Forelimb muscle (tissue), 1 donor: ENCODE measurements at regions not wholly inside any gene's neighbourhood (a gene's known extent, or its start where the extent isn't known, plus 50 kb on each side); places are given as distances from the start of the nearest gene placed in this dataset.

Source experiments
- DNase-seq: peaks from one replicate; pipeline ENCODE4 v3.0.0-alpha.2; 2013; ENCODE audit warnings: low read depth

DNA sequence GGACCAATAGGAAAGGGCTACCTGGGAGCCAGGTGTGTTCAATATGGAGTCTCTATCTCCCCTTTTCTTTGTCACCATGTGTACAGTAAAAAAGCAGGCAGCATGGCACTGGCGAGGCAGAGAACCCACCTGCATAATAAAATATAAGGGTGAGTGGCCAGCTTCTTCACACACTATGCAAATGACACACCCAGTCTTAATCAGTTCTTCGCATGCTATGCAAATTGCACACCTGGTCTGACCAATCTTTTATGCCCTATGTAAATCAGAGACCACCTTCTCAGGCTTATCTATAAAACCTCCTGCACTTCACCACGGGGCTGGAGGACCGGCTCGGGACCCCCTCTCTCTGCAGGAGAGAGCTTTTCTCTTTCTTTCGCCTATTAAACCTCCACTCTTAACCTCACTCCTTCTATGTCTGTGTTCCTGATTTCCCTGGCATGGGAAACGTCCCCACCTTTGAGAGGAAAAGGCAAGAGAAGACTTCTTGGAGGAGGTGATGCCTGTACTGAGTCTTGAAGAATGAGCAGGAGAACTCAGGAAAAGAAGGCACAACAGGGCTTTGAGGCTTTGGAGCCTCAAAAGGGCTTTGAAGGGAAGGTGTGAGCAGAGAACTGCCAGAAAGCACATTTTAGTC, 502.1 kb downstream of the GRIN2A start:
- DNase-seq = no peak

DNA sequence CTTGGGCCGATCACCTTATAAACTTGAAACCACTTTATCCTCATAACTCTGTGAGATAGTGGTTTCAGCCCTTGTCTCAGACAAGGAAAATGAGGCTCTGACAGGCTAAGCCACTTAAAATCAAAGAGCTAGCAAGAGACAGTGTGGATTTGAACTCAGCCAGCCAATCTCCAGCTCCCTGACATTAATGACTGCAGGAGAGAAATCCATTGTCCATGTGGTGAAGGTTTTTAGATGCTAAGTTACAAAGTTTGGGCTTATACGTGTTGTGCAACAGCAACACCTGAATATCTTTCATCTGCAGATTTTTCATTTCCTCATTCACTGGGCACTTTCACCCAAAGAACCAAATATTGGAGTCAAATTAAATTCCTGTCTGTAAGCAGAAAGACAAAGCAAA, 501.3 kb downstream of the GRIN2A start:
- no peak for DNase-seq

DNA sequence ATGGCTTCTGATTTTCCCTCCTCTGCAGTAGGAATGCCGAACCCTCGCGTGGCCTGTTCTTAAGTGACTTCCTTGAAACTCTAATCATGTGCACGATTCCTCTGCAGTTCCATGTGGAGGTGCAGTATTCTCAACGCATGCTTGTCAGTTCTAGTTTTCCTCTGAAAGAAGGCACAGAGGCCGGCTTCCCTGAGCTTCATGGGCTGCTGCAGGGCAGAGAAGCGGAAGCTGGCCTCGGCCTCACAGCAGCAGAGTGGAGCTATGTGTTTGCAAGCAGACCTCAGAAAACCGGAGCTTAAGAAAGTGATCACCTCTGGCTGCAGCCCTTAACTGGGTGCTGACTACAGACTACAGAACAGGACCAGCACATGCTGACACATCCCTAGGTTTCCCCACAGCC, 500.7 kb downstream of the GRIN2A start:
- no peak for DNase-seq

DNA sequence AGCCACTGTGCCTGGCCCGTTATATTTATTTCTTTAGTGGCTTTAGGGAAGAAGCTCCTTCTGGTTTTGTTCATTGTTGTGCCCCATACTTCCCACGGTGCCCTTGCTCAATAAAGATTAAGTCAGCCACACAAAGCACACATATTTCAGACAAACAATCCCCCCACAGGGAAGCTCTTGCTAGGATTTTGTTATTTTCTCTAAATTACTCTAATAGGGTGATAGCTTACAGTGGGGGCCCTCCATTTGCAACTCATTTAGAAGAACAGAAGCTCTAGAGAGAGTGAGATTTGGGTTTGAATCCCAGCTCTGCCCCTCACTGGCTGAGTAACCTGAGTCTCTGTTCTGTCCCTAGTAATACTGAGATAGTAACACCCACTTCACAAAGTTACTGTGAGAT, 499.9 kb downstream of the GRIN2A start:
- DNase-seq = no peak

DNA sequence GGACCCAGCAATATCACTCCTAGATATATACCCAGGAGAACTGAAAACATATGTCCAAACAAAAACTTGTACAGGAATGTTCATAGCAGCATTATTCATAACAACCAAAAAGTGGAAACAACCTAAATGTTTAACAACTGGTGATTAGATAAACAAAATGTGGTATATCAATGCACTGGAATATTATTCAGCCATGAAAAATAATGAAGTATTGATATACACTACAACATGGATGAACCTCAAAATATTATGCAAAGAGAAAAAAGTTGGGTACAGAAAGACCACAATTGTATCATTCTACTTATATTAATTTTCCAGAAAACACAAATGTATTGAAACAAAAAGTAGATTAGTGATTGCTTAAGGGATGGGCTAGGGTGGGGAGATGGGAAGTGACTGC, 498.6 kb downstream of the GRIN2A start:
- no peak for DNase-seq

DNA sequence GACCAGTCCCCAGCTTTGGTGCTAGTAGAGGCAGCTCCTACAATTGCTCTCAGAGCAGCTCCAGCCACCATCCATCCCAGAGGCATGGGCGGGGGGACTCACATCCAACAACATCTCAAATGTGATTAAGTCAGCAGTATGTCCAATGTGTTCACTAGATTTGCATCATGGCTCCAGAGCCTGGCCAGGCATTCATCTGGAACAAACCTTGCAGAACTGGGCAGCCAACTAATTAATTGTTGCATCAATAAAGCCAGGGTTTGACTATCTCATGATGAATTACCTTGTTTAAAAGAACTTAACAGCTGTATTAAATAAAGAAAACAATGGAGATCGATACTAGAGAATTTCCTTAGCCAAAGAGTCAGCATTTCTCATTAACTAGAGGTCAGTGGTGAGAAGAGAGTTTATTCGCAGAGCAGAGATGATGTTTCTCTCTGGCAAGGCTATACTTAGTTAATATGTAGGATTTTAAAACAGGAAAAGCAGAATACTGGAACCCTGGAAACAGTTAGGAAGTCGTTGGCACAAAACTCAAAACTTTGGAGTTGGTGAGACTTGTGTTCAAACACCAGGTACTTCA, 494.4 kb downstream of the GRIN2A start:
- no peak for DNase-seq

DNA sequence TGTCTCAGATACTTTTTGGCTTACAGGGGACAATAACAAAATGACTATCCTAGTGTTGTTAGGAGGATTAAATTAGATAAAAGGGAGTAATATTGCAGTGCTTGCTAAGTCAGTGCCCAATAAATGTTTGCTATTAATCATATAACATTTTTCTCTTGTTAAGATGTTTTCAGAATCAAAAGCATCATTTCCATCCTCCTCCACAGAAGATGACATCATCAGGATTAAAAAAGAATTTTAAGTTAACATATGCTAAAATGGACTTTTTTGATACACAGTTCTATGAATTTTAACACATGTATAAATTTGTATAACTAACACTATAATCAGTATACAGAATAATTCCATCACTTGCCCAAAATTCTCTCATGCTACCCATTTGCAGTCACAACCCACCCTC, 492.6 kb downstream of the GRIN2A start:
- DNase-seq = no peak

DNA sequence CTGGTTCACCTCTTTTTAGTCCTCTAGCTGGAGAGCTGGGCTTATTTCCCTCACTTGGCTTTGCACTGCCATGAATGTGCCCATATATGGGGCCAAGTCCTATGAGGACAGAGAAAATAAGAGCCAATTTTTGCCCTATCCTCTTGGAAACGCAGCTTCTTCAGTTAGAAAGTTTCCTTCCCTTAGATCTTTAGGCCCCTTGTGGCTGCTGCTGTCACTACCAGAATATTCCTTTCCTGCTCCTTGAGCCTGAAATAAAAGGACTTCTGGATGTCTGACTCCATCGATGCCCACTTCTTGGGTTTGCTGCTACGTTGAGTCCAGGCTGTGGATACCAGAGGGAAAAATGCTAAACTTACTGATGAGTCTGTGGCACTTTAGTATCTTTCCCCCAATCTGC, 487.1 kb downstream of the GRIN2A start:
- no peak for DNase-seq
